H1 (cell line): ENCODE measurements at regions not wholly inside any gene's neighbourhood (a gene's known extent, or its start where the extent isn't known, plus 50 kb on each side); places are given as distances from the start of the nearest gene placed in this dataset.

ENCODE experiments used
- BCL11A ChIP-seq, 2 experiments: IDR thresholded peaks; one replicate each; pipeline ENCODE4 v1.6.1; 2011; ENCODE audit warnings: low read depth in 2 of 2, low read length in 2 of 2, mild to moderate bottlenecking in 2 of 2
- CTCF ChIP-seq, 3 experiments: IDR thresholded peaks; 1 replicate in 2 of 3; 2 replicates in 1 of 3; pipeline versions ENCODE4 v1.5.1 to v1.6.1; 2011; ENCODE audit warnings: low read length in 3 of 3, mild to moderate bottlenecking in 3 of 3, inconsistent platforms in 2 of 3, low read depth in 1 of 3, moderate library complexity in 1 of 3; ENCODE audit not compliant: insufficient read depth in 1 of 3; ENCODE audit errors: control extremely low read depth in 1 of 3
- POLR2A ChIP-seq, 2 experiments: IDR thresholded peaks; 1 replicate in 1 of 2; 2 replicates in 1 of 2; pipeline ENCODE4 v1.6.1; 2011; ENCODE audit warnings: low read depth in 2 of 2, low read length in 2 of 2, mild to moderate bottlenecking in 2 of 2; ENCODE audit errors: control extremely low read depth in 1 of 2
- RAD21 ChIP-seq, 2 experiments: IDR thresholded peaks in 1 of 2; conservative IDR thresholded peaks in 1 of 2; 2 replicates each; pipeline ENCODE4 v1.6.1; 2011; ENCODE audit warnings: low read depth in 2 of 2, low read length in 2 of 2, improper control_type of control experiment in 1 of 2, inconsistent platforms in 1 of 2, mild to moderate bottlenecking in 1 of 2, moderate library complexity in 1 of 2
- RBBP5 ChIP-seq: IDR thresholded peaks from 2 replicates; pipeline ENCODE4 v1.7.1; 2012; ENCODE audit warnings: low read depth, mild to moderate bottlenecking, inconsistent platforms, low read length, moderate library complexity, borderline replicate concordance
- TAF1 ChIP-seq: IDR thresholded peaks from 2 replicates; pipeline ENCODE4 v1.6.1; 2011; ENCODE audit warnings: mild to moderate bottlenecking, low read depth, low read length
- TF ChIP-seq, protein P1 (sequence below): IDR thresholded peaks from 2 replicates; pipeline ENCODE4 v1.6.1; 2011; ENCODE audit warnings: low read length, improper control_type of control experiment

- TF ChIP-seq CTCF (IDR thresholded peaks at IDR 0.05; ENCODE audit: control extremely low read depth in 1 of 3, insufficient read depth in 1 of 3, low read depth in 1 of 3, low read length in 3 of 3) = no peak
- TF ChIP-seq RAD21 (IDR thresholded peaks at IDR 0.05 in 1 of 2, conservative IDR thresholded peaks at IDR 0.05 in 1 of 2; ENCODE audit: low read depth in 2 of 2, low read length in 2 of 2) = no peak
- no peak for TF ChIP-seq TAF1
- TF ChIP-seq BCL11A (IDR thresholded peaks at IDR 0.05; ENCODE audit: low read depth in 2 of 2, low read length in 2 of 2) = no peak
- TF ChIP-seq POLR2A (IDR thresholded peaks at IDR 0.05; ENCODE audit: control extremely low read depth in 1 of 2, low read depth in 2 of 2, low read length in 2 of 2) = no peak
- TF ChIP-seq, protein P1, sequence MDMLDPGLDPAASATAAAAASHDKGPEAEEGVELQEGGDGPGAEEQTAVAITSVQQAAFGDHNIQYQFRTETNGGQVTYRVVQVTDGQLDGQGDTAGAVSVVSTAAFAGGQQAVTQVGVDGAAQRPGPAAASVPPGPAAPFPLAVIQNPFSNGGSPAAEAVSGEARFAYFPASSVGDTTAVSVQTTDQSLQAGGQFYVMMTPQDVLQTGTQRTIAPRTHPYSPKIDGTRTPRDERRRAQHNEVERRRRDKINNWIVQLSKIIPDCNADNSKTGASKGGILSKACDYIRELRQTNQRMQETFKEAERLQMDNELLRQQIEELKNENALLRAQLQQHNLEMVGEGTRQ = no peak
- no peak for TF ChIP-seq RBBP5
Observed at GRCh38 chr14:83842547-83842946, 1687.4 kb upstream of the FLRT2 start.
